Endothelial cell of umbilical vein (primary cell): ENCODE measurements at regions not wholly inside any gene's neighbourhood (a gene's known extent, or its start where the extent isn't known, plus 50 kb on each side); places are given as distances from the start of the nearest gene placed in this dataset.

Experiments
- CTCF ChIP-seq, 2 donors: IDR thresholded peaks; 1 replicate in 1 of 2; 2 replicates in 1 of 2; pipeline ENCODE4 v1.5.1; 2011; ENCODE audit warnings: low read length in 2 of 2, mild to moderate bottlenecking in 2 of 2, moderate library complexity in 2 of 2, control low read depth in 1 of 2, inconsistent platforms in 1 of 2, low read depth in 1 of 2; ENCODE audit not compliant: insufficient read depth in 1 of 2; ENCODE audit errors: extremely low read depth in 1 of 2
- EZH2 ChIP-seq: IDR thresholded peaks from 2 replicates; pipeline ENCODE4 v1.6.1; 2012; ENCODE audit warnings: borderline replicate concordance, low read depth, mild to moderate bottlenecking, moderate library complexity, low read length, inconsistent platforms; ENCODE audit not compliant: severe bottlenecking
- GATA2 ChIP-seq: IDR thresholded peaks from 2 replicates; pipeline ENCODE4 v1.7.0; 2011; ENCODE audit warnings: low read depth, mild to moderate bottlenecking, moderate library complexity, mixed read lengths, low read length; ENCODE audit not compliant: insufficient read length, insufficient read depth
- JUN ChIP-seq: IDR thresholded peaks from 2 replicates; pipeline ENCODE4 v1.6.1; 2011; ENCODE audit warnings: borderline replicate concordance, low read depth; ENCODE audit not compliant: insufficient read length, insufficient read depth
- MAX ChIP-seq: IDR thresholded peaks from 2 replicates; pipeline ENCODE4 v1.6.1; 2011; ENCODE audit not compliant: insufficient read depth, insufficient read length
- MYC ChIP-seq: IDR thresholded peaks from one replicate; pipeline ENCODE4 v1.6.1; 2011; ENCODE audit warnings: mild to moderate bottlenecking, low read depth, low read length
- POLR2A ChIP-seq: IDR thresholded peaks from 2 replicates; pipeline ENCODE4 v1.6.1; 2012; ENCODE audit warnings: low read depth, mild to moderate bottlenecking, control low read depth, low read length
- POLR2AphosphoS5 ChIP-seq: IDR thresholded peaks from 2 replicates; pipeline ENCODE4 v1.6.1; 2012; ENCODE audit warnings: low read depth, mild to moderate bottlenecking, control low read depth, low read length, moderate library complexity; ENCODE audit not compliant: insufficient read depth

- no peak for TF ChIP-seq POLR2A
- TF ChIP-seq CTCF (IDR thresholded peaks at IDR 0.05; ENCODE audit: extremely low read depth in 1 of 2, insufficient read depth in 1 of 2, low read depth in 1 of 2, low read length in 2 of 2) = no peak
- no peak for TF ChIP-seq POLR2AphosphoS5
- TF ChIP-seq EZH2 = no peak
- TF ChIP-seq MAX = no peak
- TF ChIP-seq JUN = no peak
- no peak for TF ChIP-seq MYC
- no peak for TF ChIP-seq GATA2
Measured at GRCh38 chr4:123976819-123977218, 580.2 kb downstream of the SPRY1 start.
